GM20431 (cell line): ENCODE measurements at regions not wholly inside any gene's neighbourhood (a gene's known extent, or its start where the extent isn't known, plus 50 kb on each side); places are given as distances from the start of the nearest gene placed in this dataset.

Experiments used
- in situ Hi-C: fragments of 300-500 bp; cut with MseI, MboI; formaldehyde crosslinking; loops from one replicate; pipeline ENCODE4 v1.15.0; 2020; ENCODE audit warnings: low sequenced_read_pairs; ENCODE audit not compliant: unreplicated experiment

- in situ Hi-C loops: no loop called here
These were observed 356.0 kb upstream of the RBMS3 start for GRCh38 chr3:28924744-28925360.

- in situ Hi-C loops: no loop called here
These were observed 347.5 kb upstream of the RBMS3 start for GRCh38 chr3:28933337-28933736.

GRCh38 chr3:28934126-28934813 lies 346.6 kb upstream of the RBMS3 start:
- in situ Hi-C loops: no loop called here

- in situ Hi-C loops: no loop called here
These were observed 345.7 kb upstream of the RBMS3 start for GRCh38 chr3:28935146-28935545.

- in situ Hi-C loops: no loop called here
These were observed 344.7 kb upstream of the RBMS3 start for GRCh38 chr3:28936154-28936553.

- in situ Hi-C loops: no loop called here
These were observed 340.3 kb upstream of the RBMS3 start for GRCh38 chr3:28940530-28940929.

- in situ Hi-C loops: no loop called here
These were observed 339.9 kb upstream of the RBMS3 start for GRCh38 chr3:28940994-28941393.

- in situ Hi-C loops: no loop called here
These were observed 333.8 kb upstream of the RBMS3 start for GRCh38 chr3:28947061-28947460.

- in situ Hi-C loops: no loop called here
These were observed 333.1 kb upstream of the RBMS3 start for GRCh38 chr3:28947751-28948150.

- in situ Hi-C loops: no loop called here
These were observed 332.2 kb upstream of the RBMS3 start for GRCh38 chr3:28948685-28949084.

GRCh38 chr3:28949580-28949979 lies 331.3 kb upstream of the RBMS3 start:
- in situ Hi-C loops: no loop called here

GRCh38 chr3:28950614-28951013 lies 330.3 kb upstream of the RBMS3 start:
- in situ Hi-C loops: no loop called here

- in situ Hi-C loops: no loop called here
These were observed 328.9 kb upstream of the RBMS3 start for GRCh38 chr3:28951772-28952556.

GRCh38 chr3:28958656-28959055 lies 322.2 kb upstream of the RBMS3 start:
- in situ Hi-C loops: no loop called here

GRCh38 chr3:28971156-28971555 lies 309.7 kb upstream of the RBMS3 start:
- in situ Hi-C loops: no loop called here

GRCh38 chr3:28972921-28973320 lies 307.9 kb upstream of the RBMS3 start:
- in situ Hi-C loops: no loop called here

- in situ Hi-C loops: no loop called here
These were observed 307.3 kb upstream of the RBMS3 start for GRCh38 chr3:28973609-28974008.

GRCh38 chr3:28978092-28978491 lies 302.8 kb upstream of the RBMS3 start:
- in situ Hi-C loops: no loop called here

- in situ Hi-C loops: no loop called here
These were observed 300.7 kb upstream of the RBMS3 start for GRCh38 chr3:28980131-28980530.

- in situ Hi-C loops: no loop called here
These were observed 300.2 kb upstream of the RBMS3 start for GRCh38 chr3:28980631-28981030.

- in situ Hi-C loops: no loop called here
These were observed 298.0 kb upstream of the RBMS3 start for GRCh38 chr3:28982906-28983305.
